ENCODE measurements at regions not wholly inside any gene's neighbourhood (a gene's known extent, or its start where the extent isn't known, plus 50 kb on each side); places are given as distances from the start of the nearest gene placed in this dataset.

DNA sequence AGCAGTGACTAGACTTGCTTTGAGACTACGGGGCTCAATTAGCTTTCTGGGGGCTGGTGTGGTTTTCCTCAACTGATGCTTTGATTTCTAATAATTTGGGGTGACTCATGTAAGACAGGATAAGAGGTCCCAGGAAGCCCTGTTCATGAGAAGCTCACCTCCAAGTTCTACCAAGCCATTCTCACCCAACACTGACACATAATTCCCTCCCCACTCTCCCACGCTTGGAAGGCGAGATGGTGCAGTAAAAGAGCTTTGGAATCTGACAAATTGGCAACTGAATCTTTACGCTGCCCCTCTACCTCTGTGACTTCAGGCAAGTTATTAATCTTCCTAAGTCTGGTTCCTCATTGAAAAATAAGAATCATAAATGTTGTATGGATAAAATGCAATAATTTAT is 299.1 kb upstream of the DUSP10 start:
- no peaks in the 10 kb centered on the region for H3K27me3 ChIP-seq (replicated peaks in 1 of 7)
- 84 to 93% (median 89%) methylated on average over 4 of the region's 4 CpGs for WGBS, 5 donors

DNA sequence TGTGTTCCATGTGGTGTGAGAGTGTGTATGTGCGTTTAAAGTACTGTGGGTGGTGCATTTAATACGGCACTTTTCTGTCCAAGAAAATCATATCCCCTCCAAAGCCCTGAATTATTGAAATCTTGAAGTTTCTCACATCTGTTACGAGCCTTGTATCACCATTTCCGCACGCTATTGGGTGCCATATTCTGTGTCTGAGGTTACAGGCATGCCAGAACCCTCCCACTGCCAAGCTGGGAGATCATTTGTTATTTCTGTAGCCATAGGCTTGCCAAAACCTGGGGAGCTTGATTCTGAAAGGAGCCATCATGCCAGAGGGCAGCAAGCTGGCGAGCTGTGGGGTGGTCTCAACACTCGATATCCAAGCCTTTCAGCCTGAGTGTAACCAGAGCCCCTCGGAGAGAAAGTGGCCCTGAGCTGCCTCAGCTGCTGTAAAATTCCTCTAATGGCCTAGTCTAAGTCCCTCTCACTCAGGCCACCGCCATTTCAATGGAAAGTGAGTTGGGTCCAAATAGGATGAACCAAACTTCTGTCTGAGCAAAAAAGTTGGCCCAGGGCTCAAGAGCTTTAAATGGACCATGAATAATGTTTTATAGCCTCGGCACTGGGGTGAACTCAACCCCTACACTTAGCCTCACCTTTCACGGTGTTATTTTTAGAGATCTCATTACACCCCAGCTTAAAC is 298.4 kb upstream of the DUSP10 start:
- H3K9me3 ChIP-seq, result peaks cover 0 to 4% (median 0%) of the 10 kb centered on the region in 8 donors
- no peaks in the 10 kb centered on the region for H3K36me3 ChIP-seq
- TF ChIP-seq POLR2A (IDR thresholded peaks at IDR 0.05) (no peak), POLR2AphosphoS5 (IDR thresholded peaks at IDR 0.05) (no peak)
- TF ChIP-seq, protein P1, sequence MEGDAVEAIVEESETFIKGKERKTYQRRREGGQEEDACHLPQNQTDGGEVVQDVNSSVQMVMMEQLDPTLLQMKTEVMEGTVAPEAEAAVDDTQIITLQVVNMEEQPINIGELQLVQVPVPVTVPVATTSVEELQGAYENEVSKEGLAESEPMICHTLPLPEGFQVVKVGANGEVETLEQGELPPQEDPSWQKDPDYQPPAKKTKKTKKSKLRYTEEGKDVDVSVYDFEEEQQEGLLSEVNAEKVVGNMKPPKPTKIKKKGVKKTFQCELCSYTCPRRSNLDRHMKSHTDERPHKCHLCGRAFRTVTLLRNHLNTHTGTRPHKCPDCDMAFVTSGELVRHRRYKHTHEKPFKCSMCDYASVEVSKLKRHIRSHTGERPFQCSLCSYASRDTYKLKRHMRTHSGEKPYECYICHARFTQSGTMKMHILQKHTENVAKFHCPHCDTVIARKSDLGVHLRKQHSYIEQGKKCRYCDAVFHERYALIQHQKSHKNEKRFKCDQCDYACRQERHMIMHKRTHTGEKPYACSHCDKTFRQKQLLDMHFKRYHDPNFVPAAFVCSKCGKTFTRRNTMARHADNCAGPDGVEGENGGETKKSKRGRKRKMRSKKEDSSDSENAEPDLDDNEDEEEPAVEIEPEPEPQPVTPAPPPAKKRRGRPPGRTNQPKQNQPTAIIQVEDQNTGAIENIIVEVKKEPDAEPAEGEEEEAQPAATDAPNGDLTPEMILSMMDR (IDR thresholded peaks at IDR 0.05 in 8 of 11, conservative IDR thresholded peaks at IDR 0.05 in 3 of 11), result no peak
- H3K4me1 ChIP-seq, result no peaks in the 10 kb centered on the region
- no peaks in the 10 kb centered on the region for H3K27me3 ChIP-seq (replicated peaks in 1 of 7)
- H3K27ac ChIP-seq, result no peak overlapping the region
- WGBS, 5 donors, result 91 to 95% (median 93%) methylated on average over 10 to 11 of the region's 11 CpGs
- DNase-seq, result no peak
- intact Hi-C loops (cut with DNase I; ENCODE audit: low total_unique reads), result no loop called here
- no peak overlapping the region for H3K4me3 ChIP-seq

More for the DNA sequence above, 299.1 kb upstream of the DUSP10 start:
- DNase-seq, result no peak
- H3K36me3 ChIP-seq, result no peaks in the 10 kb centered on the region
- intact Hi-C loops (cut with DNase I; ENCODE audit: low total_unique reads), result no loop called here
- TF ChIP-seq, protein P1 (IDR thresholded peaks at IDR 0.05 in 8 of 11, conservative IDR thresholded peaks at IDR 0.05 in 3 of 11), result no peak
- TF ChIP-seq POLR2A (IDR thresholded peaks at IDR 0.05) (no peak), POLR2AphosphoS5 (IDR thresholded peaks at IDR 0.05) (no peak)
- no peaks in the 10 kb centered on the region for H3K4me1 ChIP-seq
- no peak overlapping the region for H3K4me3 ChIP-seq
- no peak overlapping the region for H3K27ac ChIP-seq
- H3K9me3 ChIP-seq, result no peaks in the 10 kb centered on the region

DNA sequence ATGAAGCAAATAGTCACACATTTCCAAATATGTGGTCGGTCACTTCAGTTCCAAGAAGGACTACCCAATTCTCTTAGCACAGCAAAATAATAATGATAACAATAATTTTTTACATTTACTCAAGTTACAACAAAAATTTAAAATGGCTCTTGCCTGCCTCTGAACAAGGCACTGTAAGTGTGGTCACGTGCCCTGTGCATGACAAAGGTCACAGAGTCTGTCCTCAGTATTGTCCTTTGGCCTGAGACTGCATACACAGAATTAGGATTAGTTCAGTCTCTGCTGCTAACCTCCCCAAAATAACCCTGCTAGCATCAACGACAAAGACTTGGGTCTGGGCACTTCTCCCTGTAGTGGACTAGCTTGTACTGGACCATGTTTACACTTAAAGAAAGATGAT is 297.1 kb upstream of the DUSP10 start:
- no peaks in the 10 kb centered on the region for H3K36me3 ChIP-seq
- no peak overlapping the region for H3K4me3 ChIP-seq
- H3K27ac ChIP-seq, result no peak overlapping the region
- no peaks in the 10 kb centered on the region for H3K4me1 ChIP-seq
- DNase-seq, result no peak
- TF ChIP-seq, protein P1 (IDR thresholded peaks at IDR 0.05 in 8 of 11, conservative IDR thresholded peaks at IDR 0.05 in 3 of 11), result no peak
- TF ChIP-seq POLR2AphosphoS5 (IDR thresholded peaks at IDR 0.05), result no peak
- TF ChIP-seq POLR2A (IDR thresholded peaks at IDR 0.05), result no peak
- H3K27me3 ChIP-seq (replicated peaks in 1 of 7), result no peaks in the 10 kb centered on the region
- intact Hi-C loops (cut with DNase I; ENCODE audit: low total_unique reads), result no loop called here
- peaks cover 0 to 4% (median 0%) of the 10 kb centered on the region in 8 donors for H3K9me3 ChIP-seq
- 71 to 97% (median 78%) methylated on average over 3 of the region's 3 CpGs for WGBS, 5 donors

DNA sequence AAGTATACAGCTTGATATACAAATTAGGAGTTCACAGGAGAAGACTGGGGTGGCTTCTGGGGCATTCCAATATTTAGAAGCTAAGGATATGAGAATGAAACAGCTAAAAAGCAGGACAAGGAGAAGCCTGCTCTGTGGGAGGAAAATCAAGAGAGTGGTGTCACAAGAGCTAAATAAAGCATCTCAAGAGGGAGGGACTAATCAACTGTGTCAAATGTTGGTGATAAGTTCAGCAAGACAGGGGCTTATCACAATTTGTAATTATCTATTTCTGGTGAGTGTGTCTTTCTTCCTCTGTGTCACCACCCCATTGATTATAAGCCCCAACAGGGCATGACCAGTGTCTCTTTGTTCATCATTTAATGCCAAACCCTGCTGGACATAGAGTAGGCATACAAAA is 295.8 kb upstream of the DUSP10 start:
- Histone ChIP-seq H3K27me3 (replicated peaks in 1 of 7) (no peaks in the 10 kb centered on the region), H3K9me3 (peaks cover 0 to 4% (median 0%) of the 10 kb centered on the region in 8 donors), H3K36me3 (no peaks in the 10 kb centered on the region), H3K4me3 (no peak overlapping the region), H3K4me1 (no peaks in the 10 kb centered on the region), H3K27ac (no peak overlapping the region)
- DNase-seq, result no peak
- TF ChIP-seq POLR2A (IDR thresholded peaks at IDR 0.05), result no peak
- no peak for TF ChIP-seq POLR2AphosphoS5 (IDR thresholded peaks at IDR 0.05)
- intact Hi-C loops (cut with DNase I; ENCODE audit: low total_unique reads), result no loop called here
